A673 (cell line): ENCODE measurements at regions not wholly inside any gene's neighbourhood (a gene's known extent, or its start where the extent isn't known, plus 50 kb on each side); places are given as distances from the start of the nearest gene placed in this dataset.

ENCODE experiments used
- BruUV-seq: library from RNA; stranded (reverse); fragments of 400-500 nt; replicated peaks from 2 replicates; lab custom pipeline; 2021; lab: Mats Ljungman, UMichigan
- CTCF ChIA-PET: fragments of 300-600 bp; sonication (Branson Sonifier 250); formaldehyde crosslinking; loops from one replicate; lab custom pipeline; 2022; ENCODE audit warnings: antibody characterized with exemption; lab: Charles Lee
- POLR2A ChIA-PET: fragments of 300-600 bp; sonication (Branson Sonifier 250); formaldehyde crosslinking; loops from one replicate; lab custom pipeline; 2022; ENCODE audit warnings: antibody characterized with exemption; ENCODE audit not compliant: low non-redundant PET; lab: Charles Lee
- DNase-seq: peaks from one replicate; pipeline ENCODE4 v3.0.0-alpha.2; 2015; ENCODE audit warnings: low spot score
- H3K27ac ChIP-seq: fragments of 200-600 bp; sonication (generic); 2 replicates; pipeline ENCODE4 v1.5.1; 2016; ENCODE audit warnings: mixed run types, low read depth, mild to moderate bottlenecking, mixed read lengths, antibody characterized with exemption, low read length; ENCODE audit not compliant: poor library complexity, severe bottlenecking
- H3K27me3 ChIP-seq: fragments of 200-600 bp; sonication (generic); replicated peaks from 2 replicates; pipeline ENCODE4 v1.6.1; 2017; ENCODE audit warnings: mixed run types, low read depth, mild to moderate bottlenecking, mixed read lengths, antibody characterized with exemption, low read length; ENCODE audit not compliant: insufficient read depth, poor library complexity
- H3K36me3 ChIP-seq: fragments of 200-600 bp; sonication (generic); 2 replicates; pipeline ENCODE4 v1.6.1; 2016; ENCODE audit warnings: mixed run types, mild to moderate bottlenecking, mixed read lengths, antibody characterized with exemption, low read length; ENCODE audit not compliant: insufficient read depth, poor library complexity, severe bottlenecking
- H3K4me1 ChIP-seq: fragments of 200-600 bp; sonication (generic); 2 replicates; pipeline ENCODE4 v1.6.1; 2017; ENCODE audit warnings: mixed run types, mild to moderate bottlenecking, mixed read lengths, antibody characterized with exemption, low read length; ENCODE audit not compliant: insufficient read depth, poor library complexity, severe bottlenecking
- H3K4me3 ChIP-seq: fragments of 200-600 bp; sonication (generic); 2 replicates; pipeline ENCODE4 v1.5.1; 2016; ENCODE audit warnings: low read depth, mixed run types, mild to moderate bottlenecking, mixed read lengths, low read length; ENCODE audit not compliant: poor library complexity, severe bottlenecking
- H3K9me3 ChIP-seq: fragments of 200-600 bp; sonication (generic); 2 replicates; pipeline ENCODE4 v1.6.1; 2016; ENCODE audit warnings: mixed run types, low read depth, mild to moderate bottlenecking, mixed read lengths, antibody characterized with exemption, low read length; ENCODE audit not compliant: poor library complexity, severe bottlenecking
- EZH2 ChIP-seq: fragments of 200-600 bp; sonication (generic); IDR thresholded peaks from 2 replicates; pipeline ENCODE4 v1.6.1; 2017; ENCODE audit warnings: borderline replicate concordance, low read depth, mild to moderate bottlenecking, mixed read lengths, antibody characterized with exemption, low read length; ENCODE audit not compliant: poor library complexity, severe bottlenecking
- intact Hi-C: fragments of 100-400 bp; cut with micrococcal nuclease; formaldehyde crosslinking; loops from one replicate; pipeline ENCODE4 v1.10.0; 2022; ENCODE audit not compliant: unreplicated experiment
- TF ChIP-seq, protein P1 (sequence below): fragments of 300-800, 200-600 bp; sonication (generic); conservative IDR thresholded peaks from 2 replicates; pipeline ENCODE4 v1.5.1; 2017; ENCODE audit warnings: low read depth, mild to moderate bottlenecking, antibody characterized with exemption, low read length, moderate library complexity, mixed read lengths

DNA sequence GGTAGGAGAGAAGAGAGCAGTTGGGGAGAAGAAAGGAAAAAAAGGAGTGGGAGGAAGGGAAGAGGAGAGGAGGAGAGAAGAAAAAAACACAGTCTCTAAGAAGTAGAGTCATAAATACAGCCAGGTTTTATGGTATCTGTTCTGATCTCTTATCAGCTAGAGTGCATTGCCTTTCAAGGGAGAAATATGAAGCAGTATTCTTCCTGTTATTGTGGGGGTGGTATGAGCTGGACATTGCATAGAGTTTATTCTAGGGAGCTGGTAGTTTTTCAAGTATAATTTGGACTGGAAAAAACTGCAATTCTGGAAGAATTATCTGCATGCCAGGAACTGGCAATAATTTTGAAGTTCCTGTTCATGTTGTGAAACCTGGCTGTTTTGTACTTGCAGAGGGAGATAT, 54.9 kb upstream of the TAB3 start:
- ChIA-PET CTCF (no interaction called here), POLR2A (no interaction called here)
- Histone ChIP-seq H3K9me3 (no peaks in the 10 kb centered on the region), H3K27ac (no peak overlapping the region), H3K36me3 (no peaks in the 10 kb centered on the region), H3K4me3 (no peak overlapping the region), H3K27me3 (no peaks in the 10 kb centered on the region), H3K4me1 (no peaks in the 10 kb centered on the region)
- DNase-seq, result no peak
- TF ChIP-seq, protein P1, sequence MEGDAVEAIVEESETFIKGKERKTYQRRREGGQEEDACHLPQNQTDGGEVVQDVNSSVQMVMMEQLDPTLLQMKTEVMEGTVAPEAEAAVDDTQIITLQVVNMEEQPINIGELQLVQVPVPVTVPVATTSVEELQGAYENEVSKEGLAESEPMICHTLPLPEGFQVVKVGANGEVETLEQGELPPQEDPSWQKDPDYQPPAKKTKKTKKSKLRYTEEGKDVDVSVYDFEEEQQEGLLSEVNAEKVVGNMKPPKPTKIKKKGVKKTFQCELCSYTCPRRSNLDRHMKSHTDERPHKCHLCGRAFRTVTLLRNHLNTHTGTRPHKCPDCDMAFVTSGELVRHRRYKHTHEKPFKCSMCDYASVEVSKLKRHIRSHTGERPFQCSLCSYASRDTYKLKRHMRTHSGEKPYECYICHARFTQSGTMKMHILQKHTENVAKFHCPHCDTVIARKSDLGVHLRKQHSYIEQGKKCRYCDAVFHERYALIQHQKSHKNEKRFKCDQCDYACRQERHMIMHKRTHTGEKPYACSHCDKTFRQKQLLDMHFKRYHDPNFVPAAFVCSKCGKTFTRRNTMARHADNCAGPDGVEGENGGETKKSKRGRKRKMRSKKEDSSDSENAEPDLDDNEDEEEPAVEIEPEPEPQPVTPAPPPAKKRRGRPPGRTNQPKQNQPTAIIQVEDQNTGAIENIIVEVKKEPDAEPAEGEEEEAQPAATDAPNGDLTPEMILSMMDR, result no peak
- no peak for TF ChIP-seq EZH2
- BruUV-seq, result no TSS peak
- intact Hi-C loops, result no loop called here

DNA sequence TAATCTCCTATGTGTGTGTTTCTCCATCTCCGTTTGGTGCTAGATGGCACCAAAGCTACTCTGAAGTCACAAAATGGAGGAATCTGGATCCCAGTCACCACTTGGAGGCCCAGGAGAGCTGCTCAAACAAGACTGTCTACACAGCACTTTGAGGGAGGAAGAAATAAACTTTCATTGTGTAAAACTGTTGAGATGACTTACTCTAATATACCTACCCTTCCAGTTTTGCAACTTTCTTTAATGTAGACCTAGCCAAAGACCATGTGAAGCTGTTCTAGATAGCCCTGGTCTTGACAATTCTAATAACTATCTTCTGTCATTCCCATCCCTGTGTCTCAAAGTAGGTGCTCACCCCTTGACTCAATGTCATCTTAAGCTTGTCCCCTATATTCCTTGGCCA, 52.8 kb upstream of the TAB3 start:
- intact Hi-C loops, result no loop called here
- no TSS peak for BruUV-seq
- Histone ChIP-seq H3K36me3 (no peaks in the 10 kb centered on the region), H3K27ac (no peak overlapping the region), H3K4me1 (no peaks in the 10 kb centered on the region), H3K27me3 (no peaks in the 10 kb centered on the region), H3K9me3 (no peaks in the 10 kb centered on the region), H3K4me3 (no peak overlapping the region)
- ChIA-PET CTCF (no interaction called here), POLR2A (no interaction called here)
- no peak for DNase-seq
- TF ChIP-seq, protein P1, result no peak
- TF ChIP-seq EZH2, result no peak

DNA sequence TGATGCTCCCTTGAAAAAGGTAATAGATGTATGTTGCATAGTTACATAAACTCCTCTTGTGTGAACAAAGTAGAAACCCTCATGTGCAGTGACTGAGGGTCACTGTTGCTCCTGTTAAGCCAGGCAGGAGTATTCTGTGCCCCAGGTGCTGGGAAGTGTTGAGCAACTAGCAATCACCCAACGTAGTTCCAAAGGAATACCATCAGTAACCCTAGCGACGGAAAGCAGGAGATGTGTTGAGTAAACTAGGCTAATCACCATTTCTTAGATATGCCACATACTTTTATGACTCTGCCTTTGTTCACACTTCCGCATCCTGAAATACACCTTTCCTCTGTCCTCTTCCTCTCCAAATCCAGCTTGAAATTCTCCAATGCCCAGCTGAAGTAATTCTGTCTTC, 50.9 kb upstream of the TAB3 start:
- ChIA-PET POLR2A (no interaction called here), CTCF (no interaction called here)
- H3K9me3 ChIP-seq, result no peaks in the 10 kb centered on the region
- H3K36me3 ChIP-seq, result no peaks in the 10 kb centered on the region
- BruUV-seq, result no TSS peak
- no peak overlapping the region for H3K4me3 ChIP-seq
- DNase-seq, result no peak
- intact Hi-C loops, result no loop called here
- TF ChIP-seq, protein P1, result no peak
- no peak for TF ChIP-seq EZH2
- no peak overlapping the region for H3K27ac ChIP-seq
- H3K27me3 ChIP-seq, result no peaks in the 10 kb centered on the region
- H3K4me1 ChIP-seq, result no peaks in the 10 kb centered on the region
